LNCAP (cell line): ENCODE measurements at regions not wholly inside any gene's neighbourhood (a gene's known extent, or its start where the extent isn't known, plus 50 kb on each side); places are given as distances from the start of the nearest gene placed in this dataset.

Experiments used
- TF ChIP-seq, protein P1 (sequence below): fragments of 450-650 bp; IDR thresholded peaks from 2 replicates; pipeline ENCODE4 v1.5.1; 2017; ENCODE audit warnings: mild to moderate bottlenecking

GRCh38 chr11:15333407-15333806 is 218.7 kb downstream of the INSC start:
- TF ChIP-seq, protein P1, sequence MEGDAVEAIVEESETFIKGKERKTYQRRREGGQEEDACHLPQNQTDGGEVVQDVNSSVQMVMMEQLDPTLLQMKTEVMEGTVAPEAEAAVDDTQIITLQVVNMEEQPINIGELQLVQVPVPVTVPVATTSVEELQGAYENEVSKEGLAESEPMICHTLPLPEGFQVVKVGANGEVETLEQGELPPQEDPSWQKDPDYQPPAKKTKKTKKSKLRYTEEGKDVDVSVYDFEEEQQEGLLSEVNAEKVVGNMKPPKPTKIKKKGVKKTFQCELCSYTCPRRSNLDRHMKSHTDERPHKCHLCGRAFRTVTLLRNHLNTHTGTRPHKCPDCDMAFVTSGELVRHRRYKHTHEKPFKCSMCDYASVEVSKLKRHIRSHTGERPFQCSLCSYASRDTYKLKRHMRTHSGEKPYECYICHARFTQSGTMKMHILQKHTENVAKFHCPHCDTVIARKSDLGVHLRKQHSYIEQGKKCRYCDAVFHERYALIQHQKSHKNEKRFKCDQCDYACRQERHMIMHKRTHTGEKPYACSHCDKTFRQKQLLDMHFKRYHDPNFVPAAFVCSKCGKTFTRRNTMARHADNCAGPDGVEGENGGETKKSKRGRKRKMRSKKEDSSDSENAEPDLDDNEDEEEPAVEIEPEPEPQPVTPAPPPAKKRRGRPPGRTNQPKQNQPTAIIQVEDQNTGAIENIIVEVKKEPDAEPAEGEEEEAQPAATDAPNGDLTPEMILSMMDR, result no peak

DNA sequence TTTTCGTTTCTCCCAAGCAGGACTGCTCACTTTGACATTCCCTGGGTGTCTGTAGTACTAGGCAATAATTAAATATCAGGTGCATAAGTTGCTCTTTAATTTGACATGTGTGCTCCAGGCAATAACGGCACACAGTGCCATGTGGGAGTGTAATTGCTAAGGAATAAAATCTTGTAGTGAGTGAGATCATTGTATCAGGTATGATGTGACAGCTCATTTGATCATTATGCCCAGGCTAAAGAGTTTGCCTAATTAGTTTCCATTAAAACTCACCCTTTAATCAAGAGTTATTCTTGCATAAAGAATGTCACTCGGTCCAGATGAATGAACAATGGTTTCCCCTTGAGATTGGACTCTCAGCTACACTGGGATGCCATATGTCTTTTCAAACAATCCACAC is 220.0 kb downstream of the INSC start:
- TF ChIP-seq, protein P1, result no peak

- TF ChIP-seq, protein P1, result no peak
Measured at GRCh38 chr11:15336021-15336420, 221.3 kb downstream of the INSC start.

DNA sequence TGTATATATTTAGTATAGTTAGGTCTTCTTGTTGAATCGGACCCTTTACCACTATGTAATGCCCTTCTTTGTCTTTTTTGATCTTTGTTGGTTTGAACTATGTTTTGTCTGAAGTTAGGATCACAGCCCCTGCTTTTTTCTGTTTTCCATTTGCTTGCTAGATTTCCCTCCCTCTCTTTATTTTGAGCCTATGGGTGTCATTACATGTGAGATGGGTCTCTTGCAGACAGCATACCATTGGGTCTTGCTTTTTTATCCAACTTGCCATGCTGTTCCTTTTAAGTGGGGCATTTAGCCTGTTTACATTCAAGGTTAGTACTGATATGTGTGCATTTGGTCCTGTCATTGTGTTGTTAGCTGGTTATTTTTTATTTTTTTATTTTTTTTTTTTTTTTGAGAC is 224.6 kb downstream of the INSC start:
- TF ChIP-seq, protein P1, result no peak

GRCh38 chr11:15341587-15341986 is 226.9 kb downstream of the INSC start:
- TF ChIP-seq, protein P1, result no peak

GRCh38 chr11:15342163-15342562 is 227.4 kb downstream of the INSC start:
- TF ChIP-seq, protein P1, result no peak

DNA sequence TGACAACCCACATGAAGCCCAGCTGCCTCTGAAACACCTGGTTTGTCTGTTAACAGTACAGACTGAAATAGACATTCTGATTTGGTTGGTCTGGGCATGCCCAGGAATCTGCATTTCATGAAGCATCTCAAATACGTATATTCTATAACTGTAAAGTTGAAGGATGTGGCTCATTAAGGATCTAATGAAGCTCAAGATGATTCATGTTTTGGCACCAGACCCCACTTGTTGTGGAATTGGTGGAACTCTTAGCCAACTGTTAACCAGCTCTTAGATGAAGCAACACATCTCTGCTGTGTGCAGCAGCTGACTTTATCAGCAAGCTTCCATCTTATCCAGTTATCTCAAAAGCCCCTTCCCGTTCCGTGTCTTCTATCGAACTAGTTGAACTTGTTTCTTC is 232.2 kb downstream of the INSC start:
- TF ChIP-seq, protein P1, result no peak
